HTR-8/SVneo (cell line): ENCODE measurements at regions not wholly inside any gene's neighbourhood (a gene's known extent, or its start where the extent isn't known, plus 50 kb on each side); places are given as distances from the start of the nearest gene placed in this dataset.
"Not testable (repeated sequence)": the region's sequence is repeated elsewhere in the genome, so short reads cannot be mapped to it uniquely, and the experiment has no call there.

Source experiments
- DNase-seq: peaks from one replicate; pipeline ENCODE4 v3.0.0; 2011; ENCODE audit warnings: low spot score, mixed read lengths; ENCODE audit not compliant: insufficient read length
- FAIRE-seq: peaks from 2 replicates; lab custom pipeline; 2011; peaks lifted over from hg19 to GRCh38; lab: Jason Lieb, UNC

GRCh38 chr1:96206451-96206850 lies 515.1 kb upstream of the PTBP2 start:
- DNase-seq (no peak), FAIRE-seq (no peak)

- DNase-seq (no peak), FAIRE-seq (no peak)
These were observed 513.6 kb upstream of the PTBP2 start for GRCh38 chr1:96207936-96208335.

- DNase-seq = no peak
- no peak for FAIRE-seq
These were observed 513.2 kb upstream of the PTBP2 start for GRCh38 chr1:96208428-96208827.

DNA sequence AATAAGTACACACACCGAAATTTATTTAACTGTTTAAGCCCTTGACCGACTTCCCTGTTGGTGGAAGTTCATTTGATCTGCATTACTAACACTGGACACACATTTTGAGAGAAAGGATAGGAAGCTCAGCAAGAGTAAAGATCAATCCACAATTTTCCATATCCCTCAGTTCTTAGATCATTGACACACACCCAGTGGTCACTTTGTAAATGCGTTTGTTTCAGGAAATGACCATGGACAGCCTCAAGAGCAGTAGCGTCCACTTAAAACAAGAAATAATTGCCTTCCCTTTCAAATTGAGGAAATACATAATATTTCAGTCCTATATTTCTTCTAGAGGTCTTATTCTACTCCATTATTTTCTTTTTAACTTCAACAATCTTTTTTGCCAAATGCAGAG lies 511.5 kb upstream of the PTBP2 start:
- FAIRE-seq (no peak), DNase-seq (no peak)

DNA sequence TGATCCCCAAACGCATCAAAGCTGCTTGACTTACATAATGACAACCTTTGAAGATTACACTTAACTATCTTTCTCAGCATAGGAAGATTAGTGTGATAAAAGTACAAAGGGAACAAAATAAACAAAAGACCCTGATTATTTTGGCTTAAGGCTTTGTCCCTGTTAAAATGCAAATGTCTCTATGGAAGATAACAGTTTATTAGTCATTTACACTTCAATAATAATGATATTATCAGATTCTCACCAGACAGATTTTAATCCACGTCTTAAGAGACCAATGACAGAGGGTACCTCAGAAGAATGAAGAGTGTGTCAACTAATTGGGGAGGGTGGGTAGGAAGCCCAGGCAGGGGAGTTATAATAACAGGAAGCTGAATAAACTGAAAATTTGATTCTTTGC lies 510.4 kb upstream of the PTBP2 start:
- no peak for FAIRE-seq
- DNase-seq = no peak

- DNase-seq (no peak), FAIRE-seq (no peak)
These were observed 506.6 kb upstream of the PTBP2 start for GRCh38 chr1:96214982-96215381.

DNA sequence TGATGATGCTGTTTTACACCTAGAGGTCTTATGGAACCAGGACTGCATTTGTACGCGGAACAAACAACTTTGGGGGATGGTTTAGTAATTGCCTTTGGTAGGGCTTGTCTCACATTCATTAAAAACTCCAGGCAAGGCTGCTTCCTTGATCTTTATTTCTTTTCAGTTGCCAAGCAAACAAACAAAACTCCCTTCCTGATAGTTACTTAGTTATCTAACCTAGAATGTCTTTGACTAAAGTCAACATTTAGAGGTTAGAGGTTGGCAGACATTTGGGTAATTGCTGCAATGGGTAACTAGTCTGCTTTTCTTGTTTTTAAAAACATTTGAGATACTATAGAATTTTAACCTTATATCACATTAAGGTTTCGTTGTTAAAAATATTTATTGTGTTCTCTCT lies 500.9 kb upstream of the PTBP2 start:
- DNase-seq = no peak
- FAIRE-seq = no peak

DNA sequence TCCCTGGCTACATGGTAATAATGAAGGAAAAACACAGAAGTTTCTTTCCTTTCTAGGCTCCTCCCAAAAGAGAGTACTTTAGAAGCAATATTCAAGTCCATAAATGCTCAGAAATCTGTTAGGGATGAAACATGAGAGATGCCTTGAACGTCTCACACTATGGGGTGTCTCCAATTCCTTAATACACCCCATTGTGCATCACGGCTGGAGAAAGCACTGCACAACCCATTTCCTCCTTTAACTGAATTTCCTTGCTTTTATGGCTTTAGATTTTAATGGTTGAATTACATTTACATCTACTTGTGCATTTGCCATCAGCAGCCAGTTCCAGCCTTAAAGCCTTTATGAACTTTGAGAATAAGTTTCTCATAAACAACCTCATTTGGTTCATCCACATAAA lies 498.9 kb upstream of the PTBP2 start:
- no peak for FAIRE-seq
- no peak for DNase-seq

DNA sequence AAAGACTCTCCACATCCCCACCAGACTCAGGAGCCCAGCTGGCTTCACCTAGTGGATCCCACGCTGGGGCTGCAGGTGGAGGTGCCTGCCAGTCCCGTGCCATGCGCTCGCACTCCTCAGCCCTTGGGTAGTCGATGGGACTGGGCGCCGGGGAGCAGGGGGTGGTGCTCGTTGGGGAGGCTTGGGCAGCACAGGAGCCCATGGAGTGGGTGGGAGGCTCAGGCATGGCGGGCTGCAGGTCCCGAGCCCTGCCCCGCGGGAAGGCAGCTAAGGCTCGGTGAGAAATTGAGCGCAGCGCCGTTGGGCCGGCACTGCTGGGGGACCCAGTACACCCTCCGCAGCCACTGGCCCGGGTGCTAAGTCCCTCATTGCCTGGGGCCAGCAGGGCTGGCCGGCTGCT lies 497.4 kb upstream of the PTBP2 start:
- FAIRE-seq = not testable (repeated sequence)

GRCh38 chr1:96233422-96233821 lies 488.2 kb upstream of the PTBP2 start:
- FAIRE-seq = no peak
- no peak for DNase-seq

More for the DNA sequence above, 497.4 kb upstream of the PTBP2 start:
- not testable (repeated sequence) for DNase-seq

GRCh38 chr1:96234299-96234698 lies 487.3 kb upstream of the PTBP2 start:
- DNase-seq (peak; percentile 9), FAIRE-seq (no peak)

DNA sequence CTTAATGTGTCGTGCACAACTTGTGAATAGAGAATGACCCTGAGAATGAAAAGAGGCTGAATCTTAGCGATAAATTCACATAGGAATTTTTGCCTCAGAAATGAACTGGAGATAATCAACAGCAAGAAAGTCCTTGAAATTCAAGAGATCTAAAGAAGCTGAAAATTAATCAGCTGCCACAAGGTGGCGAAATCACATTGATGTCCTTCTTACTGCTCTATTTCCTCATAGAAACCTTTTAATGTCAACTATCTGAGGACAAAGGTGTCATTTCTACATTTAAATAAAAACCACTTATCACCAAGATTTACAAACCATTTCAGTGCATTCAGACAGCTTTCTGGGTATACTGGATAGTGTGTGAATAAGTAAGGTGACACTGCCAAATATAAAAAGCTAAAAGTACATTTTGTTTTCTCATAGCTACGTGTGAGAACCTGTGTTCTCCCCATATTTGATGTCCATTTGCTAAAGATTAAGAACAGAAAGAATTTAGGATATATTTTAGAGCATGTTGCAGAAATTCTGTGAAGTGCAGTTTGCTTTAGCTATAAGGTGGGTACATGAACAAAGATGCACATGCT lies 485.3 kb upstream of the PTBP2 start:
- peak; percentile 3 for DNase-seq
- no peak for FAIRE-seq

DNA sequence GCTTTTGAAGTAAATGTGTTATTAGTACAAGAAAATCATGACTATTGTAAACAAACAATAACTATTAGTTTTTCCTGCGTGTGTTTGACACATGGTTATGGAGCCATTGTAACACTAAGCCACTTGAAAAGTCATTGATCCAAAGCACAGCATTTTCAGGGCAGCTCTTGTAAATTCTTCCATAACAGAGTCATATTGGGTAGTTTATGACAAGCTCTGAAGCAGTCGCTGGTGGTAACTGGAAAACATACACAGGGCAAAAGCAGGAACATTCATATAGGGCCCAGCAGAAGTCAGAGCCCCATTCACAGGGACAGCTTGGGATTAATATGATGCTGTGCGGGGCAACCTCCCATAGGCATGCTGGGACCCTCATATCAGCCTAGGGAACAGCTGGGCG lies 483.2 kb upstream of the PTBP2 start:
- DNase-seq = no peak
- FAIRE-seq = no peak

- DNase-seq (no peak), FAIRE-seq (no peak)
These were observed 481.1 kb upstream of the PTBP2 start for GRCh38 chr1:96240438-96240837.

- no peak for DNase-seq
- no peak for FAIRE-seq
These were observed 468.1 kb upstream of the PTBP2 start for GRCh38 chr1:96253246-96254035.

- FAIRE-seq (no peak), DNase-seq (no peak)
These were observed 465.3 kb upstream of the PTBP2 start for GRCh38 chr1:96256130-96256790.

GRCh38 chr1:96259399-96259798 lies 462.2 kb upstream of the PTBP2 start:
- DNase-seq (no peak), FAIRE-seq (no peak)

DNA sequence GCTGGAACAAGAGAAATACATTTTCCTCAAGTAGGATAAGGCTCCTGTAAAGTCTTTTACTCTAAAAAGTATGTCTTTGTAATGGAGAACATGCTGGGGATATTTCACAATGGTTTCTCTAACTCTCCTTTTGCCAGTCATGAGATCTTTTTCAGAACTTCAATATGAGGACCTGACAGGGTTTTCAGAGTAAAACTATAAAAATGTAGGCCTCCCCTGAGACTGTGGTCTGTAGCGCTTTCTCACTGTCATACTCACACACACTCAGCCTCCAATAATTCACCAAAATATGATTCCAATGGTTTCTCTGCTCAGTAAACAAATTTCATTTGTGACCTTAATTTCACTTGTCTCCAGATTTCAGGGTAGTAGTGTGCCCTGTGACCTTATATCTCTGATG lies 440.1 kb upstream of the PTBP2 start:
- no peak for DNase-seq
- FAIRE-seq = no peak

- no peak for FAIRE-seq
- DNase-seq = no peak
These were observed 431.6 kb upstream of the PTBP2 start for GRCh38 chr1:96290033-96290432.

- DNase-seq (no peak), FAIRE-seq (no peak)
These were observed 430.8 kb upstream of the PTBP2 start for GRCh38 chr1:96290801-96291200.

DNA sequence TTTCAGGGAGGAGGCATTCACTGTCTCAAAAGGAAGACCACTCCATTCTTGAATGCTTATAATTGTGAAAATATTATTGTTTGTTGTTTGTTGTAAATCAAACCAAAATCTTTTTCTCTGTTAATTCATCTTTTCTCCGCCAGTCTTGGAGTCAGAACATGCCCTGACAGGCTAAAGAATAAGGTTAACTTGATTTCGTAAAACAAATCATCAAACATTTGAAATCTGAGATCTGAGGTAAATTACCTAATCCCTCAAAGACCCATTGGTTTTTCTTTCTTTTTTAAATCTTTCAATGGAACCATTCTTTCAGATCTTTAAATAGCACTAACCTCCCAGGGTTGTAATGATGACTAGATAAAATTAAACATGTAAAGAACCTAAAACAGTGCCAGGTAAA lies 430.1 kb upstream of the PTBP2 start:
- FAIRE-seq (no peak), DNase-seq (no peak)
